Spleen (tissue), 7 donors: ENCODE measurements at regions not wholly inside any gene's neighbourhood (a gene's known extent, or its start where the extent isn't known, plus 50 kb on each side); places are given as distances from the start of the nearest gene placed in this dataset.
"Not testable (repeated sequence)": the region's sequence is repeated elsewhere in the genome, so short reads cannot be mapped to it uniquely, and the experiment has no call there.

Experiments
- POLR2A ChIP-seq, 3 donors: fragments of 450-650 bp; IDR thresholded peaks; one replicate each; pipeline ENCODE4 v1.5.1; 2017; ENCODE audit warnings: antibody characterized with exemption in 3 of 3, mild to moderate bottlenecking in 1 of 3
- POLR2AphosphoS5 ChIP-seq, 3 donors: sonication (generic); formaldehyde crosslinking; IDR thresholded peaks; one replicate each; pipeline ENCODE4 v1.5.1; 2017; ENCODE audit warnings: antibody characterized with exemption in 3 of 3
- TF ChIP-seq, protein P1 (sequence below), 11 experiments: fragments of 200-600 bp in 7 of 11; fragments of 450-650 bp in 4 of 11; sonication (generic) in 4 of 11; IDR thresholded peaks in 8 of 11; conservative IDR thresholded peaks in 3 of 11; 1 replicate in 7 of 11; 2 replicates in 4 of 11; pipeline versions ENCODE4 v1.4.0 to v1.8.0; 2016 to 2021; ENCODE audit warnings: antibody characterized with exemption in 11 of 11, inconsistent platforms in 4 of 11, mild to moderate bottlenecking in 1 of 11
- donor health status: DM: no; HTN: no; CAD: no; lungs with moderate emphysema.
- donor health status: DM: no; HTN: no; CAD: no.
- donor health status: DM: no; HTN: no; CAD: no.

DNA sequence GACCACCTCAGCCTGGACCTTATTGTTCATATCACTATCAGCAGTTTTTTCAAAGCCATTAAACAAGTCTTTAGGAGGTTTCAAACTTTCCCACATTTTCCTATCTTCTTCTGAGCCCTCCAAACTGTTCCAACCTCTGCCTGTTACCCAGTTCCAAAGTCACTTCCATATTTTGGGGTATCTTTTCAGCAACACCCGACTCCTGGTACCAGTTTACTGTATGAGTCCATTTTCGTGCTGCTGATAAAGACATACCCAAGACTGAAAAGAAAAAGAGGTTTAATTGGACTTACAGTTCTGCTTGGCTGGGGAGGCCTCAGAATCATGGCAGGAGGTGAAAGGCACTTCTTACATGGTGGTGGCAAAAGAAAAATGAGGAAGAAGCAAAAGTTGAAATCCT lies 195.9 kb upstream of the NR3C2 start:
- TF ChIP-seq, protein P1, sequence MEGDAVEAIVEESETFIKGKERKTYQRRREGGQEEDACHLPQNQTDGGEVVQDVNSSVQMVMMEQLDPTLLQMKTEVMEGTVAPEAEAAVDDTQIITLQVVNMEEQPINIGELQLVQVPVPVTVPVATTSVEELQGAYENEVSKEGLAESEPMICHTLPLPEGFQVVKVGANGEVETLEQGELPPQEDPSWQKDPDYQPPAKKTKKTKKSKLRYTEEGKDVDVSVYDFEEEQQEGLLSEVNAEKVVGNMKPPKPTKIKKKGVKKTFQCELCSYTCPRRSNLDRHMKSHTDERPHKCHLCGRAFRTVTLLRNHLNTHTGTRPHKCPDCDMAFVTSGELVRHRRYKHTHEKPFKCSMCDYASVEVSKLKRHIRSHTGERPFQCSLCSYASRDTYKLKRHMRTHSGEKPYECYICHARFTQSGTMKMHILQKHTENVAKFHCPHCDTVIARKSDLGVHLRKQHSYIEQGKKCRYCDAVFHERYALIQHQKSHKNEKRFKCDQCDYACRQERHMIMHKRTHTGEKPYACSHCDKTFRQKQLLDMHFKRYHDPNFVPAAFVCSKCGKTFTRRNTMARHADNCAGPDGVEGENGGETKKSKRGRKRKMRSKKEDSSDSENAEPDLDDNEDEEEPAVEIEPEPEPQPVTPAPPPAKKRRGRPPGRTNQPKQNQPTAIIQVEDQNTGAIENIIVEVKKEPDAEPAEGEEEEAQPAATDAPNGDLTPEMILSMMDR (IDR thresholded peaks at IDR 0.05 in 8 of 11, conservative IDR thresholded peaks at IDR 0.05 in 3 of 11): not testable (repeated sequence)
- TF ChIP-seq POLR2A, POLR2AphosphoS5 (IDR thresholded peaks at IDR 0.05): not testable (repeated sequence)
